ENCODE measurements at regions not wholly inside any gene's neighbourhood (a gene's known extent, or its start where the extent isn't known, plus 50 kb on each side); places are given as distances from the start of the nearest gene placed in this dataset.

- Histone ChIP-seq H3K9me3 (ENCODE audit: control insufficient read depth in 1 of 2, low read length in 2 of 2) (no peaks in the 10 kb centered on the region), H3K36me3 (ENCODE audit: control insufficient read depth in 1 of 2, insufficient read depth in 2 of 2, low read length in 2 of 2) (no peaks in the 10 kb centered on the region), H3K4me1 (ENCODE audit: control insufficient read depth in 1 of 2, insufficient read depth in 2 of 2, low read length in 2 of 2) (peaks cover 0 to 3% of the 10 kb centered on the region in 2 donors), H3K27me3 (ENCODE audit: low read depth, low read length) (no peaks in the 10 kb centered on the region), H3K27ac (ENCODE audit: low read length) (no peak overlapping the region), H3K4me3 (ENCODE audit: low read depth in 1 of 2, low read length in 2 of 2) (no peak overlapping the region)
Observed at GRCh38 chr1:193979219-193979618, 792.8 kb upstream of the B3GALT2 start.

DNA sequence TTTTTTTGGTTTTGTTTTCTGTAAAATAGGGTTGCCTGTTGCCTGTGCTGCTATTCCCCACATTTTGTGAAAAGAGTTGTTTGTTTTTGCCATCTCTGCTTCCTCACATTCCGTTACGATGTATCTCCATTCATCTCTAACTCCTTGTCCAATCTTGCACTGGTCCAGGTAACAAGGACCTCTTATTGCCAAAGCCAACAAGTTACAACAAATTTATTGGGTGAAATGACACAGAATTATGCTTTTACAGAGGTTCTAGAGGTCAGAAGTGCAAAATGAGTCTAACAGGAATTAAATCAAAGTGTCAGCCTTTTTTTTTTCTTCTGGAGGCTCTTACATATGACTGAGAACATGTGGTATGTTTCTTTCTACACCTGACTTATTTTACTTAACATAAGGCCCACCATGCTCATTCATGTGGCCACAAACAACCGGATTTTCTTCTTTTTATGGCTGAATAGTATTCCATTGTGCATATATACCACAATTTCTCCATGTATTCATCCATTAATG lies 787.9 kb upstream of the B3GALT2 start:
- Histone ChIP-seq H3K4me1 (ENCODE audit: control insufficient read depth in 1 of 2, insufficient read depth in 2 of 2, low read length in 2 of 2) (no peaks in the 10 kb centered on the region), H3K9me3 (ENCODE audit: control insufficient read depth in 1 of 2, low read length in 2 of 2) (no peaks in the 10 kb centered on the region), H3K36me3 (ENCODE audit: control insufficient read depth in 1 of 2, insufficient read depth in 2 of 2, low read length in 2 of 2) (no peaks in the 10 kb centered on the region)

DNA sequence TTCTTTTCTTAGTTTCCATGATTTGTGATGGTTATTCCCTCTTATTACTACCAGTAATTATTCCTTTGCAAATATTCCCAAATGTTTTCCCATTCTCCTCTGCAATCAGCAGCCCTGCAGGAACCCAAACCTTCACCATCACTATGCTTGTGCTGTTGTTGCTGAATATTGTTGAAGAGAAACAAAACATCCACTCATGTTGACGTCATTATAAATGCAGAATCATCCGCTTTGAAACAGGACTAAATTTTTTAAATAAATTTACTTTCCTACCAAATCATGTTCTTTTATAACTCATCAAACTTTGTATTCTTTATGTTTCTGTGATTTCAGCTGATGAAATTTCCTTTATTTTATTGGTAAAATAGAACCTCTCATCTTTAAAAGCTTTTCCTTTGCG lies 787.0 kb upstream of the B3GALT2 start:
- H3K27ac ChIP-seq (ENCODE audit: low read length): no peak overlapping the region
- H3K36me3 ChIP-seq (ENCODE audit: control insufficient read depth in 1 of 2, insufficient read depth in 2 of 2, low read length in 2 of 2): no peaks in the 10 kb centered on the region
- H3K9me3 ChIP-seq (ENCODE audit: control insufficient read depth in 1 of 2, low read length in 2 of 2): no peaks in the 10 kb centered on the region
- no peaks in the 10 kb centered on the region for H3K4me1 ChIP-seq (ENCODE audit: control insufficient read depth in 1 of 2, insufficient read depth in 2 of 2, low read length in 2 of 2)
- H3K27me3 ChIP-seq (ENCODE audit: low read depth, low read length): no peaks in the 10 kb centered on the region
- no peak overlapping the region for H3K4me3 ChIP-seq (ENCODE audit: low read depth in 1 of 2, low read length in 2 of 2)

More for the DNA sequence above, 787.9 kb upstream of the B3GALT2 start:
- Histone ChIP-seq H3K4me3 (ENCODE audit: low read depth in 1 of 2, low read length in 2 of 2) (no peak overlapping the region), H3K27me3 (ENCODE audit: low read depth, low read length) (no peaks in the 10 kb centered on the region), H3K27ac (ENCODE audit: low read length) (no peak overlapping the region)

DNA sequence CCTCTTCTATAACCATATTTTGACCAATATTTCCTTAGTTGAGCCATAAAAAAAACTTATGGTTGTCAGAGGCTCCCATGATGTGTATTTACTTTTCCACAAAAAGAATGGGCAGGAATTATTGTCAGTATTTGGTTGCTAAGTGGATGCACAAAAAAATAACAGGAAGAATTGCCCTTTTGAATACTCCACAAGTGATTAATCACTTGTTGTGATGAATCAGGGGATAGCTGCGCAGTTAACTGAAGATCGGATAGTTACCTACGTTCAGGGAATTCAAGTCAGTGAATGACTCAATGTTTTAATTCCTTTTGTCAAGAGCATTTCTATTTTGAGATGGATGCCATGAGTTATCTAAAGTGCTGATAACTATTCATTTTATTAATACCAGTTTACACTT lies 785.2 kb upstream of the B3GALT2 start:
- H3K4me1 ChIP-seq (ENCODE audit: control insufficient read depth in 1 of 2, insufficient read depth in 2 of 2, low read length in 2 of 2): no peaks in the 10 kb centered on the region
- no peak overlapping the region for H3K4me3 ChIP-seq (ENCODE audit: low read depth in 1 of 2, low read length in 2 of 2)
- no peak overlapping the region for H3K27ac ChIP-seq (ENCODE audit: low read length)
- no peaks in the 10 kb centered on the region for H3K27me3 ChIP-seq (ENCODE audit: low read depth, low read length)
- H3K36me3 ChIP-seq (ENCODE audit: control insufficient read depth in 1 of 2, insufficient read depth in 2 of 2, low read length in 2 of 2): no peaks in the 10 kb centered on the region
- H3K9me3 ChIP-seq (ENCODE audit: control insufficient read depth in 1 of 2, low read length in 2 of 2): no peaks in the 10 kb centered on the region

DNA sequence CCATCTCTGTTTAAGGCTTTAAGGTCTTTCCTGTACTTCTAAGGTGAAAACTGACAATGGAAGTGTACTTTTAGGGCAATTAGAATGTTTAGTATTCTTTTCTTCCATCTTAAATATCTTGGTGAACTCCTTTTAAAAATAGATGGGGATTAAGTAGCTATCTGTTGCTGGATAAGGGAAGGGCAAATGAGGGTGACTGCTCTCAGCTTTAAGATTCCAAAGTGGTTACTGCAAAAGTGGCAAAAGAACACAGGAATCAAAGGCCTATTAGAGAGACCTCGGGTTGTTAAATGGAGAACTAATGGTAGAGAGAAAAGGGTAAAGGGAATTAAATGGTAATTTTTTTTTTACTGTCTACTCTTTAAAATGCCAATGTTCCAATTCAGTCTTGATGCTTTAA lies 774.1 kb upstream of the B3GALT2 start:
- H3K36me3 ChIP-seq (ENCODE audit: control insufficient read depth in 1 of 2, insufficient read depth in 2 of 2, low read length in 2 of 2): no peaks in the 10 kb centered on the region
- H3K4me1 ChIP-seq (ENCODE audit: control insufficient read depth in 1 of 2, insufficient read depth in 2 of 2, low read length in 2 of 2): no peaks in the 10 kb centered on the region
- no peak overlapping the region for H3K27ac ChIP-seq (ENCODE audit: low read length)
- no peaks in the 10 kb centered on the region for H3K9me3 ChIP-seq (ENCODE audit: control insufficient read depth in 1 of 2, low read length in 2 of 2)
- H3K27me3 ChIP-seq (ENCODE audit: low read depth, low read length): no peaks in the 10 kb centered on the region
- no peak overlapping the region for H3K4me3 ChIP-seq (ENCODE audit: low read depth in 1 of 2, low read length in 2 of 2)

DNA sequence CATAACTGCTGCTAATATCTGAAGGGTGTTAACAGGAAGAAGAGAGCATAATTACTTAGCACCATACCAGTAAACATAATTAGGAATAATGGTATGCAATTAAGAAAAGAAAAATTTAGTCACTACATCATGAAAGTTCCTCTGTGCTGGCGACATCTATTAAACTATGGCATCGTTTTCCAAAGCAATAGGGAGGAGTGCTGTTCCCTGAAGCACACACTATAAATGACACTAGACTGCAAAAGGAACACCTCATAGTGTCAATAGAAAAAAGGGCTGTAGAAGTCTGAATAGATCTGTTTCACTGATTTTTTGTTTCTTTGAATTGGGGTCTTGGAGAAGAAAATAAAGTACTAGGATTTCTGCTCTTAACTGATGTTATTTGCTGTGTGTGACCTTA lies 773.6 kb upstream of the B3GALT2 start:
- Histone ChIP-seq H3K4me3 (ENCODE audit: low read depth in 1 of 2, low read length in 2 of 2) (no peak overlapping the region), H3K27ac (ENCODE audit: low read length) (no peak overlapping the region), H3K27me3 (ENCODE audit: low read depth, low read length) (no peaks in the 10 kb centered on the region), H3K4me1 (ENCODE audit: control insufficient read depth in 1 of 2, insufficient read depth in 2 of 2, low read length in 2 of 2) (no peaks in the 10 kb centered on the region), H3K9me3 (ENCODE audit: control insufficient read depth in 1 of 2, low read length in 2 of 2) (no peaks in the 10 kb centered on the region), H3K36me3 (ENCODE audit: control insufficient read depth in 1 of 2, insufficient read depth in 2 of 2, low read length in 2 of 2) (no peaks in the 10 kb centered on the region)

DNA sequence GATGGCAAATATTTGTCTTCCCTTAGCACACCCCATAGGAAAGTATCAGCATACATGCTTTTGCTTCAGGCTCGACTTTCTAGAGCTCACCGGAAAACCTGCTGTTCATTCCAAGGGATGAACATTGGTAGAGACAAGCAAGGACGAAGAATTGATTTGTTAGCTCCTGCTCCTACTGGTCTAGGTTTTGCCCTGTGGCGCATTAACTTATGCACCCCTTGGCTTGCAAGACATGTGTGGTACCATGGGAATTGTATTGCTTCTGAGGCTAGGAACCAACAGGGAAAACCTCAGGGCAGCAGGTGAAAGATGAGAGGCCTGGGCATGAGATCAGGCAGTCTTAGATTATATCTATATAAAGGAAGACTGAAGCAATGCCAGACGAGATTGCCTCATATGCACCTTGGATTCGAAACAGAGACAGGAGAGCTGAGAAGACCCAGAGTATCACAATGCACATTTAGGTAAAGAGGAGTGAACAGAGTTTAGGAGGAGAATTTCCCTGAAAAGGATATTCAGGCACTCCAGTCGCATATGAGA lies 771.2 kb upstream of the B3GALT2 start:
- Histone ChIP-seq H3K4me1 (ENCODE audit: control insufficient read depth in 1 of 2, insufficient read depth in 2 of 2, low read length in 2 of 2) (no peaks in the 10 kb centered on the region), H3K9me3 (ENCODE audit: control insufficient read depth in 1 of 2, low read length in 2 of 2) (no peaks in the 10 kb centered on the region), H3K27ac (ENCODE audit: low read length) (no peak overlapping the region), H3K36me3 (ENCODE audit: control insufficient read depth in 1 of 2, insufficient read depth in 2 of 2, low read length in 2 of 2) (no peaks in the 10 kb centered on the region), H3K27me3 (ENCODE audit: low read depth, low read length) (no peaks in the 10 kb centered on the region), H3K4me3 (ENCODE audit: low read depth in 1 of 2, low read length in 2 of 2) (no peak overlapping the region)

GRCh38 chr1:193952778-193953374 lies 766.5 kb upstream of the B3GALT2 start:
- Histone ChIP-seq H3K36me3 (ENCODE audit: control insufficient read depth in 1 of 2, insufficient read depth in 2 of 2, low read length in 2 of 2) (no peaks in the 10 kb centered on the region), H3K4me1 (ENCODE audit: control insufficient read depth in 1 of 2, insufficient read depth in 2 of 2, low read length in 2 of 2) (no peaks in the 10 kb centered on the region), H3K4me3 (ENCODE audit: low read depth in 1 of 2, low read length in 2 of 2) (no peak overlapping the region), H3K9me3 (ENCODE audit: control insufficient read depth in 1 of 2, low read length in 2 of 2) (no peaks in the 10 kb centered on the region), H3K27me3 (ENCODE audit: low read depth, low read length) (no peaks in the 10 kb centered on the region), H3K27ac (ENCODE audit: low read length) (no peak overlapping the region)

- Histone ChIP-seq H3K9me3 (ENCODE audit: control insufficient read depth in 1 of 2, low read length in 2 of 2) (no peaks in the 10 kb centered on the region), H3K27me3 (ENCODE audit: low read depth, low read length) (no peaks in the 10 kb centered on the region), H3K4me1 (ENCODE audit: control insufficient read depth in 1 of 2, insufficient read depth in 2 of 2, low read length in 2 of 2) (no peaks in the 10 kb centered on the region), H3K4me3 (ENCODE audit: low read depth in 1 of 2, low read length in 2 of 2) (no peak overlapping the region), H3K36me3 (ENCODE audit: control insufficient read depth in 1 of 2, insufficient read depth in 2 of 2, low read length in 2 of 2) (no peaks in the 10 kb centered on the region), H3K27ac (ENCODE audit: low read length) (no peak overlapping the region)
Observed at GRCh38 chr1:193951984-193952383, 765.6 kb upstream of the B3GALT2 start.

DNA sequence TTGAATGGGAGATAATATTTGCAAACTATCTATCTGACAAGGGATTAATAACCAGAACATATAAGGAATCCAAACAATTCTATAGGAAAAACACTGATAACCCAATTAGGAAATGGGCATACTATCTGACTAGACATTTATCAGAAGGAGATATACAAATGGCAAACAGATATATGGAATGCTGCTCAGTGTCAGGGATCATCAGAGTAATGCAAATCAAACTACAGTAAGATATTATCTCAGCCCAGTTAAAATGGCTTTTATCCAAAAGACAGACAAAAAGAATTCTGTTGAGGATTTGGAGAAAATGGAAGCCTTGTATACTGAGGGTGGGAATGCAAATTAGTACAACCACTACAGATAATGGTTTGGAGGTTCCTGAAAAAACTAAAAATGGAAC lies 758.0 kb upstream of the B3GALT2 start:
- no peaks in the 10 kb centered on the region for H3K36me3 ChIP-seq (ENCODE audit: control insufficient read depth in 1 of 2, insufficient read depth in 2 of 2, low read length in 2 of 2)
- H3K9me3 ChIP-seq (ENCODE audit: control insufficient read depth in 1 of 2, low read length in 2 of 2): no peaks in the 10 kb centered on the region

DNA sequence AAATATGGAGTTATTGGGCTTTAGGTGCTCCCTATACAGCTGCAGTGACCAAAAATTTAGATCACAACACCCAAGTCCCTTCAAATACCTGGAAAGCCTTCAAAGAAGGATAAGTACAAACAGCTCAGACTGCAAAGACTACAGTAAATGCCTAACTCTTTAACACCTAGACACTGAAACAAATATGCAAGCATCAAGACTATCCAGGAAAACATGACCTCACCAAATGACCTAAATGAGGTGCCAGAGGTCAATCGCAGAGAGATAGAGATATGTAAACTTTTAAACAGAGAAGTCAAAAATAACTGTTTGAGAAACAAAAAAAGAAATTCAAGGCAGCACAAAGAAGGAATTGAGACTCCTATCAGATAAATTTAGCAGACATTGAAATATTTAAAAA lies 753.8 kb upstream of the B3GALT2 start:
- no peaks in the 10 kb centered on the region for H3K36me3 ChIP-seq (ENCODE audit: control insufficient read depth in 1 of 2, insufficient read depth in 2 of 2, low read length in 2 of 2)

More for the DNA sequence above, 758.0 kb upstream of the B3GALT2 start:
- Histone ChIP-seq H3K4me1 (ENCODE audit: control insufficient read depth in 1 of 2, insufficient read depth in 2 of 2, low read length in 2 of 2) (no peaks in the 10 kb centered on the region), H3K4me3 (ENCODE audit: low read depth in 1 of 2, low read length in 2 of 2) (no peak overlapping the region), H3K27ac (ENCODE audit: low read length) (no peak overlapping the region), H3K27me3 (ENCODE audit: low read depth, low read length) (no peaks in the 10 kb centered on the region)

DNA sequence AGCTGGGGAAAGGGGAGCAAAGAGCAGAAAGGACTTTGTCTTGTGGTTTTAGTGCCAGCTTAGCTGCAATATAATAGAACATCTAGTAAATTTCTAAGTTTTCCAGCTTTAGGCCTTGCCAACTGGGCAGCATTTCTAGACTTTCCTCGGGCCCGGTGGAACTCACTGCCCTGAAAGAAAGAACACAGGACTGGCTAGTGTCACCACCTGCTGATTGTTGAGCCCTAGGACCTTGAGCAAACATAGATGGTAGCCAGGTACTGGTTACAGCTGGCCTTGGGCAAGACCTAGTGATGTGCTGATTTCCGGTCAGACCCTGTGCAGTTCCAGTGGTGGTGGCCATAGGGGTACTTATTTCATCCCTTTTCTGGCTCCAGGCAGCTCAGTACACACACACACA lies 753.2 kb upstream of the B3GALT2 start:
- Histone ChIP-seq H3K9me3 (ENCODE audit: control insufficient read depth in 1 of 2, low read length in 2 of 2) (no peaks in the 10 kb centered on the region), H3K36me3 (ENCODE audit: control insufficient read depth in 1 of 2, insufficient read depth in 2 of 2, low read length in 2 of 2) (no peaks in the 10 kb centered on the region)

More for the DNA sequence above, 753.8 kb upstream of the B3GALT2 start:
- Histone ChIP-seq H3K27me3 (ENCODE audit: low read depth, low read length) (no peaks in the 10 kb centered on the region), H3K9me3 (ENCODE audit: control insufficient read depth in 1 of 2, low read length in 2 of 2) (no peaks in the 10 kb centered on the region), H3K27ac (ENCODE audit: low read length) (no peak overlapping the region), H3K4me3 (ENCODE audit: low read depth in 1 of 2, low read length in 2 of 2) (no peak overlapping the region), H3K4me1 (ENCODE audit: control insufficient read depth in 1 of 2, insufficient read depth in 2 of 2, low read length in 2 of 2) (no peaks in the 10 kb centered on the region)

More for the DNA sequence above, 753.2 kb upstream of the B3GALT2 start:
- no peak overlapping the region for H3K4me3 ChIP-seq (ENCODE audit: low read depth in 1 of 2, low read length in 2 of 2)
- H3K4me1 ChIP-seq (ENCODE audit: control insufficient read depth in 1 of 2, insufficient read depth in 2 of 2, low read length in 2 of 2): no peaks in the 10 kb centered on the region
- no peak overlapping the region for H3K27ac ChIP-seq (ENCODE audit: low read length)
- H3K27me3 ChIP-seq (ENCODE audit: low read depth, low read length): no peaks in the 10 kb centered on the region
